ENCODE measurements at regions not wholly inside any gene's neighbourhood (a gene's known extent, or its start where the extent isn't known, plus 50 kb on each side); places are given as distances from the start of the nearest gene placed in this dataset.
"Not testable (repeated sequence)": the region's sequence is repeated elsewhere in the genome, so short reads cannot be mapped to it uniquely, and the experiment has no call there.

- H3K9ac ChIP-seq (ENCODE audit: insufficient read length) = no peak overlapping the region
- no peaks in the 10 kb centered on the region for H3K36me3 ChIP-seq (ENCODE audit: insufficient read depth, low read length)
- TF ChIP-seq EZH2 (IDR thresholded peaks at IDR 0.05) (no peak), POLR2AphosphoS5 (IDR thresholded peaks at IDR 0.05; ENCODE audit: borderline replicate concordance, low read depth, low read length) (no peak), FOXP2 (optimal IDR thresholded peaks at IDR 0.05; ENCODE audit: control extremely low read depth, extremely low read length, insufficient read depth) (no peak)
- H3K4me3 ChIP-seq = no peak overlapping the region
- H3K9me3 ChIP-seq (ENCODE audit: low read depth, low read length) = no peaks in the 10 kb centered on the region
- no peak for DNase-seq (ENCODE audit: low read depth, low spot score)
- no peak overlapping the region for H3K27ac ChIP-seq
Observed at GRCh38 chr2:83837823-83838222, 621.3 kb downstream of the SUCLG1 start.

GRCh38 chr2:83827618-83828017, 631.5 kb downstream of the SUCLG1 start:
- Histone ChIP-seq H3K27ac (no peak overlapping the region), H3K36me3 (ENCODE audit: insufficient read depth, low read length) (no peaks in the 10 kb centered on the region), H3K9me3 (ENCODE audit: low read depth, low read length) (no peaks in the 10 kb centered on the region), H3K9ac (ENCODE audit: insufficient read length) (no peak overlapping the region), H3K4me3 (no peak overlapping the region)
- DNase-seq (ENCODE audit: low read depth, low spot score) = no peak
- no peak for TF ChIP-seq EZH2 (IDR thresholded peaks at IDR 0.05)

- no peak for TF ChIP-seq FOXP2 (optimal IDR thresholded peaks at IDR 0.05; ENCODE audit: control extremely low read depth, extremely low read length, insufficient read depth)
- TF ChIP-seq EZH2 (IDR thresholded peaks at IDR 0.05) = no peak
- no peak for TF ChIP-seq POLR2AphosphoS5 (IDR thresholded peaks at IDR 0.05; ENCODE audit: borderline replicate concordance, low read depth, low read length)
- H3K9ac ChIP-seq (ENCODE audit: insufficient read length) = no peak overlapping the region
- H3K36me3 ChIP-seq (ENCODE audit: insufficient read depth, low read length) = no peaks in the 10 kb centered on the region
- H3K9me3 ChIP-seq (ENCODE audit: low read depth, low read length) = no peaks in the 10 kb centered on the region
- no peak for DNase-seq (ENCODE audit: low read depth, low spot score)
- no peak overlapping the region for H3K27ac ChIP-seq
- H3K4me3 ChIP-seq = no peak overlapping the region
Observed at GRCh38 chr2:83826577-83826976, 632.5 kb downstream of the SUCLG1 start.

GRCh38 chr2:83823229-83823628, 635.9 kb downstream of the SUCLG1 start:
- no peak for DNase-seq (ENCODE audit: low read depth, low spot score)
- Histone ChIP-seq H3K4me3 (no peak overlapping the region), H3K27ac (no peak overlapping the region), H3K36me3 (ENCODE audit: insufficient read depth, low read length) (no peaks in the 10 kb centered on the region), H3K9ac (ENCODE audit: insufficient read length) (no peak overlapping the region), H3K9me3 (ENCODE audit: low read depth, low read length) (no peaks in the 10 kb centered on the region)
- TF ChIP-seq FOXP2 (optimal IDR thresholded peaks at IDR 0.05; ENCODE audit: control extremely low read depth, extremely low read length, insufficient read depth) (no peak), EZH2 (IDR thresholded peaks at IDR 0.05) (no peak), POLR2AphosphoS5 (IDR thresholded peaks at IDR 0.05; ENCODE audit: borderline replicate concordance, low read depth, low read length) (no peak)

GRCh38 chr2:83817511-83817910, 641.6 kb downstream of the SUCLG1 start:
- Histone ChIP-seq H3K9ac (ENCODE audit: insufficient read length) (no peak overlapping the region), H3K9me3 (ENCODE audit: low read depth, low read length) (no peaks in the 10 kb centered on the region), H3K27ac (no peak overlapping the region), H3K36me3 (ENCODE audit: insufficient read depth, low read length) (no peaks in the 10 kb centered on the region), H3K4me3 (no peak overlapping the region)
- DNase-seq (ENCODE audit: low read depth, low spot score) = no peak
- TF ChIP-seq EZH2 (IDR thresholded peaks at IDR 0.05) (no peak), POLR2AphosphoS5 (IDR thresholded peaks at IDR 0.05; ENCODE audit: borderline replicate concordance, low read depth, low read length) (no peak), FOXP2 (optimal IDR thresholded peaks at IDR 0.05; ENCODE audit: control extremely low read depth, extremely low read length, insufficient read depth) (no peak)

GRCh38 chr2:83808878-83809277, 650.2 kb downstream of the SUCLG1 start:
- H3K4me3 ChIP-seq = no peak overlapping the region
- H3K36me3 ChIP-seq (ENCODE audit: insufficient read depth, low read length) = no peaks in the 10 kb centered on the region
- DNase-seq (ENCODE audit: low read depth, low spot score) = no peak
- H3K9me3 ChIP-seq (ENCODE audit: low read depth, low read length) = no peaks in the 10 kb centered on the region
- no peak overlapping the region for H3K27ac ChIP-seq
- H3K9ac ChIP-seq (ENCODE audit: insufficient read length) = no peak overlapping the region
- TF ChIP-seq FOXP2 (optimal IDR thresholded peaks at IDR 0.05; ENCODE audit: control extremely low read depth, extremely low read length, insufficient read depth) = no peak
- no peak for TF ChIP-seq POLR2AphosphoS5 (IDR thresholded peaks at IDR 0.05; ENCODE audit: borderline replicate concordance, low read depth, low read length)
- no peak for TF ChIP-seq EZH2 (IDR thresholded peaks at IDR 0.05)

- Histone ChIP-seq H3K27ac (no peak overlapping the region), H3K9me3 (ENCODE audit: low read depth, low read length) (no peaks in the 10 kb centered on the region), H3K4me3 (no peak overlapping the region), H3K36me3 (ENCODE audit: insufficient read depth, low read length) (no peaks in the 10 kb centered on the region), H3K9ac (ENCODE audit: insufficient read length) (no peak overlapping the region)
- DNase-seq (ENCODE audit: low read depth, low spot score) = no peak
- TF ChIP-seq POLR2AphosphoS5 (IDR thresholded peaks at IDR 0.05; ENCODE audit: borderline replicate concordance, low read depth, low read length) = no peak
Observed at GRCh38 chr2:83802604-83803003, 656.5 kb downstream of the SUCLG1 start.

- Histone ChIP-seq H3K36me3 (ENCODE audit: insufficient read depth, low read length) (no peaks in the 10 kb centered on the region), H3K4me3 (no peak overlapping the region), H3K27ac (no peak overlapping the region), H3K9me3 (ENCODE audit: low read depth, low read length) (no peaks in the 10 kb centered on the region), H3K9ac (ENCODE audit: insufficient read length) (no peak overlapping the region)
- DNase-seq (ENCODE audit: low read depth, low spot score) = no peak
- no peak for TF ChIP-seq POLR2AphosphoS5 (IDR thresholded peaks at IDR 0.05; ENCODE audit: borderline replicate concordance, low read depth, low read length)
- TF ChIP-seq FOXP2 (optimal IDR thresholded peaks at IDR 0.05; ENCODE audit: control extremely low read depth, extremely low read length, insufficient read depth) = no peak
- no peak for TF ChIP-seq EZH2 (IDR thresholded peaks at IDR 0.05)
Observed at GRCh38 chr2:83795777-83796176, 663.3 kb downstream of the SUCLG1 start.

- H3K27ac ChIP-seq; H3K9ac ChIP-seq (ENCODE audit: insufficient read length); H3K36me3 ChIP-seq (ENCODE audit: insufficient read depth, low read length); H3K9me3 ChIP-seq (ENCODE audit: low read depth, low read length); DNase-seq (ENCODE audit: low read depth, low spot score); H3K4me3 ChIP-seq: not testable (repeated sequence)
Observed at GRCh38 chr2:83790467-83790866, 668.6 kb downstream of the SUCLG1 start.

GRCh38 chr2:83789674-83790073, 669.4 kb downstream of the SUCLG1 start:
- DNase-seq (ENCODE audit: low read depth, low spot score) = not testable (repeated sequence)

GRCh38 chr2:83788938-83789566, 670.0 kb downstream of the SUCLG1 start:
- not testable (repeated sequence) for DNase-seq (ENCODE audit: low read depth, low spot score); H3K36me3 ChIP-seq (ENCODE audit: insufficient read depth, low read length); H3K9me3 ChIP-seq (ENCODE audit: low read depth, low read length); H3K4me3 ChIP-seq; H3K9ac ChIP-seq (ENCODE audit: insufficient read length); H3K27ac ChIP-seq

More at GRCh38 chr2:83789674-83790073, 669.4 kb downstream of the SUCLG1 start:
- H3K4me3 ChIP-seq; H3K36me3 ChIP-seq (ENCODE audit: insufficient read depth, low read length); H3K27ac ChIP-seq; H3K9me3 ChIP-seq (ENCODE audit: low read depth, low read length); H3K9ac ChIP-seq (ENCODE audit: insufficient read length): not testable (repeated sequence)

Measured in SK-N-MC (cell line).